Common myeloid progenitor, CD34-positive (primary cell): ENCODE measurements at regions not wholly inside any gene's neighbourhood (a gene's known extent, or its start where the extent isn't known, plus 50 kb on each side); places are given as distances from the start of the nearest gene placed in this dataset.
"Not testable (repeated sequence)": the region's sequence is repeated elsewhere in the genome, so short reads cannot be mapped to it uniquely, and the experiment has no call there.

Experiments used
- CTCF ChIA-PET: fragments of 350-600 bp; sonication (Branson Sonifier 250); formaldehyde crosslinking; loops from one replicate; lab custom pipeline; 2021; ENCODE audit warnings: antibody characterized with exemption; lab: Charles Lee
- POLR2A ChIA-PET: fragments of 350-600 bp; sonication (Branson Sonifier 250); formaldehyde crosslinking; loops from one replicate; lab custom pipeline; 2021; ENCODE audit warnings: antibody characterized with exemption; lab: Charles Lee
- DNase-seq, 3 donors: peaks; one replicate each; pipeline versions ENCODE4 v3.0.0 to v3.0.0-alpha.2; 2013
- H3K27ac ChIP-seq, 2 experiments: 1 replicate in 1 of 2; 2 replicates in 1 of 2; pipeline ENCODE4 v1.7.0; 2013; ENCODE audit warnings: inconsistent platforms in 2 of 2, low read length in 2 of 2, mild to moderate bottlenecking in 2 of 2, low read depth in 1 of 2, moderate library complexity in 1 of 2; ENCODE audit not compliant: severe bottlenecking in 2 of 2, insufficient read depth in 1 of 2, poor library complexity in 1 of 2
- H3K27me3 ChIP-seq, 5 experiments: replicated peaks in 2 of 5; 1 replicate in 3 of 5; 2 replicates in 2 of 5; pipeline versions ENCODE4 v1.6.1 to v1.7.0; 2013; ENCODE audit warnings: low read length in 4 of 5, mild to moderate bottlenecking in 2 of 5, moderate library complexity in 2 of 5, inconsistent platforms in 1 of 5; ENCODE audit not compliant: insufficient read depth in 5 of 5, control insufficient read depth in 4 of 5
- H3K36me3 ChIP-seq, 4 experiments: 1 replicate in 2 of 4; 2 replicates in 2 of 4; pipeline versions ENCODE4 v1.6.1 to v1.7.0; 2013; ENCODE audit warnings: low read length in 3 of 4, control low read depth in 1 of 4, mild to moderate bottlenecking in 1 of 4; ENCODE audit not compliant: control insufficient read depth in 4 of 4, insufficient read depth in 4 of 4
- H3K4me1 ChIP-seq, 4 experiments: 1 replicate in 3 of 4; 2 replicates in 1 of 4; pipeline versions ENCODE4 v1.6.1 to v1.7.1; 2013; ENCODE audit warnings: low read length in 3 of 4, mild to moderate bottlenecking in 3 of 4, control low read depth in 1 of 4, inconsistent platforms in 1 of 4, moderate library complexity in 1 of 4; ENCODE audit not compliant: control insufficient read depth in 4 of 4, insufficient read depth in 4 of 4; ENCODE audit errors: control extremely low read depth in 1 of 4
- H3K4me3 ChIP-seq, 7 experiments: 1 replicate in 4 of 7; 2 replicates in 3 of 7; pipeline versions ENCODE4 v1.5.1 to v1.7.0; 2013; ENCODE audit warnings: mild to moderate bottlenecking in 7 of 7, low read length in 6 of 7, moderate library complexity in 6 of 7, inconsistent platforms in 2 of 7, low read depth in 2 of 7, control low read depth in 1 of 7; ENCODE audit not compliant: insufficient read depth in 4 of 7, control insufficient read depth in 1 of 7; ENCODE audit errors: extremely low read depth in 1 of 7
- H3K9me3 ChIP-seq, 5 experiments: 1 replicate in 4 of 5; 2 replicates in 1 of 5; pipeline versions ENCODE4 v1.6.1 to v1.7.1; 2013; ENCODE audit warnings: low read length in 4 of 5, mild to moderate bottlenecking in 2 of 5, inconsistent platforms in 1 of 5, low read depth in 1 of 5, moderate library complexity in 1 of 5; ENCODE audit not compliant: control insufficient read depth in 4 of 5, insufficient read depth in 2 of 5; ENCODE audit errors: control extremely low read depth in 1 of 5
- WGBS: methylation state at CpG from one replicate; pipeline ENCODE4 v1.1.5; 2013; ENCODE audit not compliant: insufficient coverage; 5-methylcytosine and 5-hydroxymethylcytosine counted together

GRCh38 chr6:97977084-97977483 is 694.1 kb upstream of the MMS22L start:
- no peak for DNase-seq
- WGBS: no CpG with 5 or more reads among the region's 2 CpGs
- Histone ChIP-seq H3K36me3 (no peaks in the 10 kb centered on the region), H3K4me3 (no peak overlapping the region), H3K27ac (no peak overlapping the region), H3K9me3 (no peaks in the 10 kb centered on the region), H3K27me3 (no peaks in the 10 kb centered on the region), H3K4me1 (no peaks in the 10 kb centered on the region)
- POLR2A ChIA-PET: no interaction called here
- CTCF ChIA-PET: interaction anchor here (1.2 kb wide), 1 partner anchor 13 kb away, joined by 3 read pairs; no protein-coding TSS in a partner anchor

- H3K4me3 ChIP-seq: no peak overlapping the region
- DNase-seq: no peak
- ChIA-PET CTCF (no interaction called here), POLR2A (no interaction called here)
- H3K9me3 ChIP-seq: no peaks in the 10 kb centered on the region
- H3K4me1 ChIP-seq: no peaks in the 10 kb centered on the region
- no peak overlapping the region for H3K27ac ChIP-seq
- H3K27me3 ChIP-seq: no peaks in the 10 kb centered on the region
- H3K36me3 ChIP-seq: no peaks in the 10 kb centered on the region
- WGBS: 97% methylated on average over 13 of the region's 15 CpGs
Observed at GRCh38 chr6:97978855-97979271, 695.8 kb upstream of the MMS22L start.

GRCh38 chr6:97979285-97979684 is 696.3 kb upstream of the MMS22L start:
- H3K4me1 ChIP-seq, H3K27ac ChIP-seq, H3K4me3 ChIP-seq, H3K27me3 ChIP-seq, CTCF ChIA-PET, H3K36me3 ChIP-seq, DNase-seq, H3K9me3 ChIP-seq, POLR2A ChIA-PET: not testable (repeated sequence)
- WGBS: 99% methylated on average over 14 of the region's 16 CpGs

- CTCF ChIA-PET: no interaction called here
- 40% methylated on average over 1 of the region's 1 CpG for WGBS
- Histone ChIP-seq H3K27me3 (no peaks in the 10 kb centered on the region), H3K4me3 (no peak overlapping the region), H3K4me1 (no peaks in the 10 kb centered on the region), H3K9me3 (no peaks in the 10 kb centered on the region), H3K27ac (no peak overlapping the region), H3K36me3 (no peaks in the 10 kb centered on the region)
- POLR2A ChIA-PET: no interaction called here
- no peak for DNase-seq
Observed at GRCh38 chr6:97989451-97989850, 706.4 kb upstream of the MMS22L start.

- CTCF ChIA-PET: no interaction called here
- POLR2A ChIA-PET: no interaction called here
- no peak for DNase-seq
- no peak overlapping the region for H3K27ac ChIP-seq
- no peak overlapping the region for H3K4me3 ChIP-seq
- no peaks in the 10 kb centered on the region for H3K4me1 ChIP-seq
- no peaks in the 10 kb centered on the region for H3K36me3 ChIP-seq
- no peaks in the 10 kb centered on the region for H3K9me3 ChIP-seq
- H3K27me3 ChIP-seq: no peaks in the 10 kb centered on the region
Observed at GRCh38 chr6:97995158-97995557, 712.1 kb upstream of the MMS22L start.

GRCh38 chr6:98002678-98003077 is 719.7 kb upstream of the MMS22L start:
- no peak for DNase-seq
- no peaks in the 10 kb centered on the region for H3K27me3 ChIP-seq
- H3K4me3 ChIP-seq: no peak overlapping the region
- no peaks in the 10 kb centered on the region for H3K4me1 ChIP-seq
- H3K36me3 ChIP-seq: no peaks in the 10 kb centered on the region
- no CpG with 5 or more reads among the region's 1 CpG for WGBS
- ChIA-PET CTCF (no interaction called here), POLR2A (no interaction called here)
- H3K27ac ChIP-seq: no peak overlapping the region
- no peaks in the 10 kb centered on the region for H3K9me3 ChIP-seq

GRCh38 chr6:98014442-98015201 is 731.6 kb upstream of the MMS22L start:
- H3K36me3 ChIP-seq: no peaks in the 10 kb centered on the region
- ChIA-PET CTCF (no interaction called here), POLR2A (no interaction called here)
- no peak overlapping the region for H3K4me3 ChIP-seq
- H3K9me3 ChIP-seq: no peaks in the 10 kb centered on the region
- DNase-seq: no peak
- no peaks in the 10 kb centered on the region for H3K4me1 ChIP-seq
- 100% methylated on average over 2 of the region's 6 CpGs for WGBS
- no peak overlapping the region for H3K27ac ChIP-seq
- H3K27me3 ChIP-seq: no peaks in the 10 kb centered on the region
